HG03575 (cell line): ENCODE measurements at regions not wholly inside any gene's neighbourhood (a gene's known extent, or its start where the extent isn't known, plus 50 kb on each side); places are given as distances from the start of the nearest gene placed in this dataset.
"Not testable (repeated sequence)": the region's sequence is repeated elsewhere in the genome, so short reads cannot be mapped to it uniquely, and the experiment has no call there.

Experiments used
- ATAC-seq: cut with Tn5 transposase; IDR thresholded peaks from one replicate; pipeline ENCODE4 v1.9.1; 2021; ENCODE audit not compliant: unreplicated experiment, insufficient number of reproducible peaks, low FRiP score; ENCODE audit errors: extremely low read depth

- ATAC-seq: no peak
Measured at GRCh38 chr10:7108141-7108540, 302.7 kb downstream of the SFMBT2 start.

DNA sequence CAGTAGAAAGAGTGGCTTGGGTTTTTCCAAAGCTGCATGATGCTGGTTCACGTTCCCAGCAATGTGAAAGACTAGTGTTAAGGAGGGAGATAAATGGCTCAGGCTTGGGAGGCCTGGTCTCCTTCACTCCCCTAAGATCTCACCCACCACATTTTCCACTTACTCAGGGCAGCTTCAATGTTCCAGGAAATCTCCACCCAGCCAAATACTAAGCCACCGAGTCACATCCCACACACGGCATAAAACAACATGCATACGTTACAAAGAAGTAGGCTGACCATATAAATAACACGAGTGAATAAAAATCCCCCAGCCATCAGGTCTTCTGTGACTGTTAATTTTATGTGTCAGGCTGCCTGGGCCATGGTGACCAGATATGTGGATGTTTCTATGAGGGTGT is 303.5 kb downstream of the SFMBT2 start:
- no peak for ATAC-seq

DNA sequence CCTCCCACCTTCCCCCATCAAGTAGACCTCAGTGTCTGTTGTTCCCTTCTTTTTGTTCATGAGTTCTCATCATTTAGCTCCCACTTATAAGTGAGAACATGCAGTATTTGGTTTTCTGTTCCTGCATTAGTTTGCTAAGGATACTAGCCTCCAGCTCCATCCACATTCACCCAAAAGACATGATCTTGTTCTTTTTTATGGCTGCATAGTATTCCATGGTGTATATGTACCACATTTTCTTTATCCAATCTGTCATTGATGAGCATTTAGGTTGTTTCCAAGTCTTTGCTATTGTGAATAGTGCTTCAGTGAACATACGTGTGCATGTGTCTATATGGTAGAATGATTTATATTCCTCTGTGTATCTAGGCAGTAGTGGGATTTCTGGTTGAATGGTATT is 306.5 kb downstream of the SFMBT2 start:
- not testable (repeated sequence) for ATAC-seq

DNA sequence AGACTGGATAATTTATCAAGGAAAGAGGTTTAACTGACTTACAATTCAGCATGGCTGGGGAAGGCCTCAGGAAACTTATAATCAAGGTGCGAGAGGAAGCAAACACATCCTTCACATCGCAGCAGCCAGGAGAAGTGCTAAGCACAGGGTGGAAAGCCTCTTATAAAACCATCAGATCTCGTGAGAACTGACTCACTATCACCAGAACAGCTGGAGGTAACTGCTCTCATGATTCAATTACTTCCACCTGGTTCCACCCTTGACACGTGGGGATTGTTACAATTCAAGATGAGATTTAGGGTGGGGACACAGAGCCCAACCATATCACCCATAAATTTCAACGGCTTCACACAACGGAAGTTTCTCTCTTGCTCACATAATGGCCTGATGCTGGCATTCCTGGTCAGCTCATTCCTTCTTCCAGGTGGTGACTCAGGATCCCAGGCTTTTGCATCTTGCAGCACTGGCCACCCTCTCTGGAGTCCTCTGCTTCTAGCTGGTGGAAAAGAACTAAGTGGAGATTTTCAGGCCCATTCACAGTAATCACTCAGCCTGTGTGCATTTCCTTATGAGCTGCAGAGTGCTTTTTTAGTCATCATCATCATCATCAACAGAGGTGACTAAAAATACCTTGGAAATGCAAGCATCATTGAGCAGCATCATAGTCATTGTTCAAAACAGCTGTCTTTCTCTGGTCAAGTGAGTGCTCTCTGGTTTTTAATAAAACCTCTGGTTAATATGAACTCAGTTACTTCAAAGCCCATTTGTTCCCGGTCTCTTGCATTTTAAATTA is 308.1 kb downstream of the SFMBT2 start:
- ATAC-seq: no peak

DNA sequence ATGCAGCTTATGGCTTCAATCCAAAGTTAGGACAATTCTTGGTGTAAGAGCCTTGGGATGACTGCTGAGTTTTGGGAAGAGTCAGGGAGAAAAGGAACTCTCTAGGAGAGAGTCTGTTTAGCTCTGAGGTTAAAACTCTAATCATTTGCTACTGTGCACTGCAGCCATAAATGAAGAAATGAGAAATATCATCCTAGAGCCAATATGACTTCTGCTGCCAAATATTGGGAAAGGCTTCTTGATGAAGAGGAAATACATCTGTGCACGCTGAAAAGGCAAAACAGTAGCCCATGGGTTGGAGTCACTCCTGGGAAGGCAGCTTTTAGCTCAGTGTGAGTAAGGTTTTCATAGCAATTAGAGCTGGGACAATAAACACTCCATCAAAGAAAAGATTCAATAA is 308.8 kb downstream of the SFMBT2 start:
- no peak for ATAC-seq

DNA sequence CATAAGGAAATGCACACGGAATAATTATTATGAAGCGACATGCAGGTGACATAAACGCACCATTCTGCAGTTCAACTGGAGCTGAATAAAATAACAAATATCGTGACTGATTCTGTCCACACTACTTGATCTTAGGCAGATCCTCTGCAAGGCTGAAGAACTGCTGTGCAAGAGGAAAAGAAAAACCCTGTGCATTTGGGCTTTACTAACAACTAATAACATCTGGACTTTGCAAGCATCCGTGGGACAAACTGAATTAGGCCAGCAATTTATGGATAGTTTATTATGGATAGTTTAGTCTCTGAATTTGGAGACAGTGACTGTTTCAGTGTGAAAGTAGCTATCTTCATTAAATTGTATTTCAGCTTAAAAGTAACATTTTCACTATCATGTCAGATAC is 309.4 kb downstream of the SFMBT2 start:
- no peak for ATAC-seq

GRCh38 chr10:7100032-7100702 is 310.7 kb downstream of the SFMBT2 start:
- no peak for ATAC-seq

DNA sequence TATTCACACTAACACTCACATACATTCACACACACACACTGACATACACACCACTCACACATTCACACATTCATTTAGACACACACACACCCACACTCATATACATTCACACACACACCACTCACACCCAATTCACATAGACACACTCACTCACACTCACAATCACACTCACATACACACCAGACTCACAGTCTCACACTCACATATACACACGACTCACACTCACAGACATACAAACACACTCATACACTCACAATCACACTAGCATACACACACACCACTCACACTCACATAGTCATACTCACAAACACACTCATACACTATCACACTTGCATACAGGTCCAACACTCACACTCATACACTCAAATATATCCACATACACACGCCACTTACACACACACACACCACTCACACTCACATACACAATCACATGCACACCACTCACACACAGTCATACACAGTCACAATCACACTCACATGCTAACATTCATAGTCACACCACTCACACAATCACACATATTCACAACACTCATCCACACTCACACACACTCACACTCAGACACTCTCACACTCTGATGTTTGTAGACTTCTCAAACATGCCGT is 312.6 kb downstream of the SFMBT2 start:
- no peak for ATAC-seq

- no peak for ATAC-seq
Measured at GRCh38 chr10:7094781-7095180, 316.1 kb downstream of the SFMBT2 start.

DNA sequence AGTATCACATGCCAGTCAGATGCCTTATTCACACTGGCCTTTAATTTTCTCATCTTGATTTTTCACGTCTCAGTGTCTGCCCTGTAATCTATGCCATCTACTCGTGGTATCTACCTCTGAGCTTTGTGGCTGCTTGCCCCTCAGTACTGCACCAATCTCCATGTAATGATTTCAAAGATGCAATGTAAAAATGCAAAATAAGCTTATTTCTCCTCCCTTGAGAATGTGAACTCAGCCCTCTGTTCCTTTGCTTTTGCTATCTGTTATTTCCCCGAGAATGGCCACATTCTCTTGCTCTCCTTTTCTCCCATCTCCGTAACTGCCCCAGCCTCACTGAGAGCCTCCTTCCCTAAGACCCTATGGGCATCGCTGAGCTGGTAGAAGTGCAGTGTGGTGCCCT is 317.5 kb downstream of the SFMBT2 start:
- no peak for ATAC-seq

GRCh38 chr10:7092603-7093002 is 318.2 kb downstream of the SFMBT2 start:
- no peak for ATAC-seq

DNA sequence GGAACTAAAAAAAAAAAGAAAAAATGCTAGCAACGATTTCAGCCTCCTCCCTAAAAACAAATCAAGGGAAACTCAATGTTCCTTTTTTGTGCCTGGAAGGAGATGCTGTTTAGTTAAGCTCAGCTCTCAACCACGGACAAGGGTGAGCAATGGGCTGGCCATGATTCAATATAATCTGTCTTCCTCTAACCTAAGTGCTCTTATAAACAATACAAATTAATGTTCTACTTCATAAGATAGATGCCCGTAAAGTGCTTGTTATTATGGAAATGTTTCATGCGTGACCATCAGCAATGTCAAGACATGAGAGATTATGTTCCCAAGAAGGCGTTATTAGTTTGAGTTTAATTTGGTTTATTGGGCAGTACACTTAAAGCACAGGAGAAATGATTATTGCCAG is 320.3 kb downstream of the SFMBT2 start:
- ATAC-seq: no peak

DNA sequence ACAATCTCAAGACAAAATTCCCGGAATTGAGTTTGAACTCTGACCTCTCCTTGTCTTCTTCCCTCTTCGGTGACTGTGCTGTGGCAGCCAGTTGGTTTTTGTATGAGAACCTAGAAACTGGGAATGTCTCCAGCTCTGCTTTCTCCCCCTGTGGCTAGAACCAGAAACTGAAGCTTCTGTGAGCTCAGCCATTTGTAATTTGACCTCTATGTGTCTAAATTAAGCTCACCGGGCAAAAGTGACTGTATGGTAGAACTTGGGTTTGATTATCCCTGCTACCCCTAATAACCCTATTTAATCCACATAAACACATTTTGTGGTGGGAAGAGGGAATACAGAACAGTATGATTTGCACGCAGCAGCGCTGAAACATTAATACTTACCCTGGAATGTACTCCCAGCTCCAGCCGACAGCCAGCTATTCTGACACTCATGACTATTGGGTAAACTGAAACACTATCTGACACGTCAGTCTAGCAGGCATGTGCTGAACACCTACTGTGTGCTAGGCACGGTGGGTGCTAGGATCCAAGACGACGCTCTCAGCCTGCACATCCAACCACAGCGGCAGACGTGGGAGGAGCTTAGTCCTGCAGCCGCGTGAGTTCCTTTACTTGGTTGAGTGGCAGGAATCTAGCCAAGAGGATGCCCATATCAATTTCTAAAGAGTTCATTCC is 324.8 kb downstream of the SFMBT2 start:
- no peak for ATAC-seq

- ATAC-seq: no peak
Measured at GRCh38 chr10:7085147-7085912, 325.5 kb downstream of the SFMBT2 start.

- ATAC-seq: no peak
Measured at GRCh38 chr10:7084280-7085005, 326.4 kb downstream of the SFMBT2 start.

- ATAC-seq: no peak
Measured at GRCh38 chr10:7082967-7083366, 327.9 kb downstream of the SFMBT2 start.

GRCh38 chr10:7077880-7078279 is 333.0 kb downstream of the SFMBT2 start:
- no peak for ATAC-seq

DNA sequence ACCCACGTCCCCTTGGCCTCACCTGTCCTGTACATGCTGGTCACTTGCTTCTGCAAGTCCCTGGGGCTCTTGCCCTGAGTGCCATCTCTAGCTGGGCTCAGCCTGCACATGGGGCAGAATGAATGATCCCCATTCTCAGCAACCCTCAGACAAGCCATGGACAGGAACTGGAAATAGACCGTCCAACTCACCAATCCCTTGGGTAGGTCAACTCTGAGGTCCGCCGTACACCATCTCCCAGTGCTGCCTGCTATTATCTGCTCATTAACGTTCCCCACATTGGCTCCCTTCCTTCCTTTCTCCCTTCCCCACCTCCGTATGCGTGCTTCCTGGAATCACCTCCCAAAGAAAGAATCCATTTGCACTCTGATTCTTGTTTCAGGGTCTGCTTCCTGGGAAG is 335.0 kb downstream of the SFMBT2 start:
- ATAC-seq: no peak
